NCI-H748 (cell line): ENCODE measurements at regions not wholly inside any gene's neighbourhood (a gene's known extent, or its start where the extent isn't known, plus 50 kb on each side); places are given as distances from the start of the nearest gene placed in this dataset.

Source experiments
- DNase-seq: peaks from one replicate; lab custom pipeline; 2025; ENCODE audit not compliant: unreplicated experiment; lab: John Stamatoyannopoulos, UW

DNA sequence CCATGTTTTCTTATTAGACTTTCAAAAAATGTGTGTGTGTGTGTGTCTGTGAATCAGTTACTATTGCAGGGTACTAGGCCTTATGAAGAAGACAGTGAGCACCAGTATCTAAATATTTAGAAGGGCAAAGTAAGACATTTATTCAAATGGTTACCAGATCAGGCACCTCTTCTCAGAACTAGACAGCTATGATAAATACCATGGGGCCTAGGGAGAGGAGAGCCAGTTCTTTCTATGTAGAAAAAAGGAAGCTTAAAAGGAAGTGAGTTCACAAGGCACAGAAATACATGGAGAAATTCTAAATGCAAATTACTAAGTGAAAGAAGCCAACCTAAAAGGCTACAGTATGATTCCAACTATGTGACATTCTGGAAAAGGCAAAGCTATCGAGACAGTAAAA lies 261.3 kb downstream of the SOX11 start:
- no peak for DNase-seq

DNA sequence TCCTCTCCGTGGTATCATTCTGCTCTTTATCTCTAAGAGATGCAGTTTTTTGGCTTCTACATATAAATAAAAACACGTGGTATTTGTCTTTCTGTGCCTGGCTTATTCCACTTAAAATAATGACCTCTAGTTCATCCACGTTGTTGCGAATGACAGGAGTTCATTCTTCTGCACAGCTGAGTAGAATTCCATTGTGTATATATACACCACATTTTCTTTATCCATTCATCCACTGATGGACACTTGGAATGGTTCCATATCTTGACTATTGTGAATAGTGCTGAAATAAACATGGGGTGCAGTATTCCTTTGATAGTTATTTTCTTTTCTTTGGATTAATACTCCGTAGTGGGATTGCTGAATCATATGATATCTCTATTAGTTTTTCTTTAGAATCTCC lies 262.3 kb downstream of the SOX11 start:
- no peak for DNase-seq

DNA sequence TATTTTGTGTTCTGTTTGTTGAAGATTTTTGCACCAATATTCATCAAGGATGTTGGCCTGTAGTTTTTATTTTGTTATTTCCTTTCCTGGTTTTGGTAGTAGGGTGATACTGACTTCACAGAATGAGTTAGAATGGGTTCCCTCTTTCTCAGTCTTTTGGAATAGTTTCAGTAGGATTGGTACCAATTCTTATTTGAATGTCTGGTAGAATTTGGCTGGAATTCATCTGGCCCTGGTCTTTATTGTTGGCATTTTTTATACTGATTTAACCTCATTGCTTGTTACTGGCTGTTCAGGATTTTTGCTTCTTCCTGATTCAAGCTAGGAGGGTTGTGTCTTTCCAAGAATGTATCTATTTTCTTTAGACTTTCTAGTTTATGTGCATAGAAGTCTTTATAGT lies 263.7 kb downstream of the SOX11 start:
- no peak for DNase-seq

DNA sequence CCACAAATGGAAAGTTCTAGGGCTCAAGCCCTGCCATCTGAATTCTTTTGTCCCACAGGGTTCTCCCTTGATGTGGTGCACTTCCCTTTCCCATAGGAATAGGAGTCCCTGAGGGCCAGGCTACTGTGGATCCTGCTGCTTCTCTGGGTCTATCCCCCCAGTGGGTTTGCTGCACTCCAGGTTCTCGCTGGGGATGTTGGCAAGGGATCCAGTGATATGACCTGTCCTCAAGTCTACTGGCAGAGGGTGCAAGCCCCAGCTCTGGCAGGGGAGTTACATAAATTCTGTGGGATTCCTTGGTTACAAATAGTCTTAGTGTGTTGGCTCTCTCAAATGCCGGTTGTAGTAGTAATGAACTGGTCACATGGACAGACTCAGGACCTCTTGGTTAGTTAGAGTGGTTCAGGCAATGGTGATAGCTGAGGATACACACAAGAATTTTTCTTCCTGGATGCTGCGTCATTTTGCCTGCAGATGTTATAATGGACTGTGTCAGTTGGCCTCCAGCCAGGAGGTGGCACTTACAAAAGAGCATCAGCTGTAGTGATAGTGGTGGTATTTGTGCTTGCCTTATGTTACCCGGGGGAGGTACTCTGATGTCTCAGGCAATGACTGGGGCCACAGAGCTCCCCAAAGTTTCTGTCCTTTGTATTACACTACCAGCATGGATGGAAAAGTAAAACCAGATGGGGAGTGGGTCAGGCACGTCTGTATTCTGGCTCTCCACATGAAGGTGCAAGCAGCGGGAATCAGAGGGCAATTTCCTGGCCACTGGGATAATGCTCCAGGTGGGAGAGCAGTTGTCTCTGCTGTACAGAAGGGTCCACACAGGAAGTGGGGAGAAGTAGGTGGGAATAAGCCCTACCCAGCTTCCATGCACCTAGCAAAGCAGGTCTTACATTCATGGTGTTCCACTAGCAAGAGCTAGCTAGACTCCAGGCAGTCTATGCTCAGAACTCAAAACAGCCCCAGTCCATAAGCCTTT lies 267.9 kb downstream of the SOX11 start:
- DNase-seq = peak; percentile 59

DNA sequence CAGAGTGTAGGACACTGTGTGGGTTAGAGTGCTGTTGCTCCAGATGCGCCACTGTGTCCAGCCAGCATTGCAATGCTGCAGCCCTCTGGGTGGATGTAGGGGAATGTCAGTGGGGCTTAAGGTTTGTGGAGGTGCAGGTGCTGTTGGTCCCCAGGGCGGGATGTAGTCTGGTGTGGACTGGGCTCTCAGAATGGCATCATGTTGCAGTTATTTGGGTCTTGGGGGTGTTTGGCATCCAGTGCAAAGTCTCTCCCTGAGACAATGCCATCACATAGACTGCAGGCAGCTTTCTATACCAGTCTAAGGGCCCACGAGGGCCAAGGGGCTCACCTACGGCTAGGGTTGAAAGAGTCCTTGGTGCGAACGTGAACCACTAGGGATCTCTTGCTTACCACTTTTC lies 275.3 kb downstream of the SOX11 start:
- no peak for DNase-seq

DNA sequence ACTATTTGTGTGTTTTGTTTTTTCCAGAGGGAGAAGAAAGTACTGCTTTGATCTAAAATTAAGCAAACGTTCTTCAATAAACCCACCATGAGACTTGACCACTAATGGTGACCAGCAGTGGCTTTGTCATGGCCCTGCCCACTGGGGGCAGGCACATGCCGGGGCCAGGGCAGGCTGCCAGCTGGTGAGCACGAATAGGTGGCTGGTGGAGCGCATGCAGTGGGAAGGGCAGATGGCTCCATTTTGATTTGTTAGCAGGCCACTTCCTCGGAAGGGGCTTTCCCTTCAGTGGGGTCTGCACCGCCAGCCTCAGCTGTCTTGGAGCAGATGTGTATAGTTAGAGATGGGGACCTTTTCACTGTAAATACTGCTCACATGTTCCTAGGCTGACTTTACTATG lies 277.1 kb downstream of the SOX11 start:
- no peak for DNase-seq

DNA sequence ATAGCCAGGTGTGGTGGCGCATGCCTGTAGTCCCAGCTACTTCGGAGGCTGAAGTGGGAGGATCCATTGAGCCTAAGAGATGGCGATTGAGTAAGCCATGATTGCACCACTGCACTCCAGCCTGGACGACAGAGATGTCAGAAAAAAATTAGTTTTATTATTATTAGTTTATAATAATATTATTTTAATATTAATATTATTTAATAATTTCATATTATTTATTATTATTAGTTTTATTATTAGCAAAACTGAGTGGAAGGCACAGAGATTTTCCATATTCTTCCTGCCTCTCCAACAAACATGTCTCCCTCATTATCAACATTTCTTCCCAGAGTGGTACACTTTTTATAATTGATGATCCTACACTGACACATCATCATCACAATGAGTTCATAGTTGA lies 278.2 kb downstream of the SOX11 start:
- no peak for DNase-seq

DNA sequence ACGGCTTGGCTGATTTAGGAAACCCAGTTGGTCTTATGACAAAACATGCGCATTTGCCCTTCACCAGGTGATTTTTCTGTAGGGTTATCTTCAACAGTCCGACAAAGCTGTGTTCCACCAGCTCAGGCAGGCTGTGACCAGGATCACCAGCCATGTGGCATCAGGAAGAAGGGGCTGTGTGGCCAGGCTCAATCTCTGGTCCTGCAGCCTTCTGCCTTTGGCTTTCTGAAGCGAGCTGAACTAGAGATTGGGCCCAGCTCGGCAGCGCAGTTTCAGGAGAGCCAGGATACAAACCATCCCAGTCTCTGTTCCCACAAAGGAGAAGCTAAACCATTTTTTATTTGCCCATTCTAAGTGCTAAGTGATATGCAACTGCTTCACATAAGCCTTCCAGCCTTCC lies 282.3 kb downstream of the SOX11 start:
- no peak for DNase-seq

DNA sequence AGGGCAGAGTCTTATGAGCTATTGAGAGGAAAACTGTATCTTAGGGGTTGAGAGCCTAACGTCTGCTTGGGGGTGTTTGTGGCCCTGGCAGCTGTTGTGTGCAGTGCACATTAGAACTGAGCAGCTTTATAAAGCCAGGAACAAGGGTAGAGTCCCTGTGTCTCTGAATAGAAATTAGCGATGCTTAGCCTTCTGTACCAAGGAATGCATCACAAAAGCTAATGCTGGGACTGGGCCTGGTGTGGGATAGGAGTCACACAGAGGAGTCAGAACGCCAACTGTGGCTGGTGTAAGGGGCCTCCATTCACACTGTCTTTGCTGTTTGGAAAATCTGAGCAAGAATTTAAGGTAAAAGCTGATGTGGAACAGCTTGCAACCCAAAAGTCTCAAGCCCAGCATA lies 283.2 kb downstream of the SOX11 start:
- no peak for DNase-seq

DNA sequence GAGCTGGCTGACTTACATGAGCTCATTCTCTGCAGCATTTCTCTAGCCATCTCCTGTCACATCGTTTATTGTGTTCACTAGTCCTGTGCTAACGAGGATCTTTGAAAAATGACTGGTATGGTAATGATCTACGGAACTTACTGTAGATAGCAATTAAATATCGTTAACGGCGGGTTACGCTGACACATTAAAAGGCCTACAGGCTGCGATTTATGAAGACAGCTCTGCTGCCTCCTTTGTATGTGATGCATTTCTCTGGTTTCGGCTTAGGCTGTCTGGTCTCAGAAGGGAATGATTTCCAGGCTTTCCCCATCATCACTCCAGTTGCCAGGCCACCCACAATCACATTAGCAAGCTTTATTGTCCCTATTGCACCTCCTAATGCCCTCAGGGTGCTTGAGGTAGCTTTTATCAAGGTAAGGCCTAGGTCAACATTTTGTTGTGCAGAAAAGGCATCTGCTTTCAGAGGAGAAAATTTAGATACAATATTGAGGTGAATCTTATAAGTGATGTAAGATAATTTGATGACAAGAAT lies 284.4 kb downstream of the SOX11 start:
- no peak for DNase-seq

DNA sequence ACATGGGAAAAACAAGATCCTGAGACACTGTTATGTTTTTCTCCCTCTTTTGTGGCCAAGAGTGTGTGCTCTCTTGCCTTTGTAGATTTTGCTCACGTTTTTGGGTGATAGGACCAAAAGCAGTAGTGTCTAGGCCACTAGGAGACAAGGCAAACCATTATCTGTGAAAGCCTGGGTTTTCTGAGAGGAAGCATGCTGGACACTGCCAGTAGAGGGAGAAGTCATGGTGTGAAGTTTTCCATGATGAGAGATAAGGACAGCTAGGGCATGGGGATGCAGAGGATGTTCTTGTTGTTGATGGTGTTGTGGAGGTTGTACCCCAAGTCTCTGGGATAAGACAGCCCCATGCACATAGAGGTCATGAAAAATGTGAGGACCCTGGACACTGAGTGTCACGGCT lies 285.3 kb downstream of the SOX11 start:
- no peak for DNase-seq

DNA sequence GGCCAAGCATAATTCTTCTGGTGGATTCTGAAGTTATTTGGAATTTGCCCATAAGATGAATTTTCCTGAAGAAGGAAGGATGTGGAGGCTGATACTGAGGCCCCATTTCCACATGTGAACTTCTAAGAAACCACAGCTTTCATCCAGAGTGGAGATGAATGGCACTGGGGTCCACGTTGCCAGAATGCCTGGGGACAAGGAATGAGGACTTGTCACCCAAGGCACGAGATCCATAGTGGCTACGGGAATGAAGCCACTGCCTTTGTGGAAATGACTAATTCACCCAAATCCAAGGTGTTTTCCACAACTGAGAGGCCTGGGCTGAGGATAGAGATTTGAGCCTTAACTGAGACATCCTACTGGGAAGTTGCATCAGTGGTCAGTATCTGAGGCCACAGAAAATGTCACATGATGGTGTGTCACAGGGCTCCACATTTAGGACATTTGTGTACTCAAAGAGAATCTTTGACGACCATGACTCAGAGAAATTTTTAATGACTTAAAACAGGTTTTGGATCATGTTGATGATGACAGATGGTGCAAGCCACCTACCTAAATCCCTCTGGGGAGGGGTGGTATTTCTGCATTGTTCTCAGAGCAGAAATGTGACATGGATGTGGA lies 286.1 kb downstream of the SOX11 start:
- DNase-seq = no peak

DNA sequence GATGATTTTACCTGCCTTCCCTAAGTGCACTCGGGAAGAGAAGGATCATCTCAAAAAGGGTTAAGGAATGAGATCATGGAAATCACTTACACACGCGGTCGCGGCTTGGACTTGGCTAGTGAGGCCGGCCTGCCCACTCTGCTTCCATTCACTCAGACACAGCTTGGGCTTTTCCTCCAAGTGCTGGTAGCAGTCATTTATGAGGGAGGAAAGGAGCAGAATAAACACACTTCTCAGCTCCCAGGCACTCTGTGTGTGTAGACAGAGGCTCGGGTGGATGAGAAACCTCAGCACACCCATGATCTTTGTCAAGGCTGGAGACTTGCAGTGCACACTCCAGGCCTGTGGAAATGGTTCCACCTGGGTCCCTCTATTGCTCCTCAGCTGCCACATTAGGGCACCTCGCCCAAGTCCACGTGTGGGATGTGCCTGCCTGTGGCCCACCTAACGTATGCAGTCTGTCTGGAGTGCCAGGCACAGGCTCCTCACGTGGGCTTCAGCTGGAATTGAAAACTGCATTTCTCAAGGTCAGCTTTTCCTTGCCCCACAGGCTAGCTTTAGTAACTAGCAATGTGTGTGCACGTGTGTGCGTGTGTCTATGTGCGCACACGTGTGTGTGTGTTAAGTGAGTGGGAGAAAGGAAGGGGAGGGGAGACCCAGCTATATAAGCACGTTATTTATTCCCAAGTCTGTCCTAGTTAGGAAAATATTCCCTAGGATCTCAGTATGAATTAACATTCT lies 288.4 kb downstream of the SOX11 start:
- no peak for DNase-seq

DNA sequence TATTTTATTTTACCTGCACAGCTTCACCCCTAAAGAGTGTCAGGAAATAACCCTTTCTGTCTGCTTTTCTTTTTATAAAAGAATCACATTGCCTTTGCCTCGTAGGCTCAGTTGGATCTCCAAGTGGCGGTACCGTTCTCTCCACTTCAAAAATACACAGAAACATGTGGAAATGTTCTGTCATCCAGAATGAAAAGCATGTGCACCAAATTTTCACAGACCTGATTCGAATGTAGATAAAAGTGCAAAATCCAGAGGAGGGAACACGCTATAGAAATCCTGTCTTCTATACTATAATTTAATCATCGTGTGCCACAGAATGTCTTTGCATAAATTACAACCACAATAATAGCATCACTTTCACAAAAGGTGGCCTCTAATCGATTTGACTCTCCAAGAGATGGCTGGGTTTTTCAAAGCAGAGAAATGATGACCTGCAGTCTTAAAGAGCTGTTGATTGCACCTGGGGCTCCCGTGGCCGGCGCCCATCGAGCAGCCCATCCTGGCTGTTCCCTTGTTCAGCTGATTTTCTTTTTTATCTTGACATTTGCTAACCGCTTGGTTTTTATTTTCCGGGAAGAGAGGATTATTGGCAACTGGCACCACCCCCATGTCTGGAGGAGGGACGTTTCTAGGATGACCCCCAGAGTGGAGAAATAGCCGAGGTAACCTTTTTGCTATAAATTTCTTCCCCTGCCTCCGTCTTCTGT lies 290.2 kb downstream of the SOX11 start:
- no peak for DNase-seq

DNA sequence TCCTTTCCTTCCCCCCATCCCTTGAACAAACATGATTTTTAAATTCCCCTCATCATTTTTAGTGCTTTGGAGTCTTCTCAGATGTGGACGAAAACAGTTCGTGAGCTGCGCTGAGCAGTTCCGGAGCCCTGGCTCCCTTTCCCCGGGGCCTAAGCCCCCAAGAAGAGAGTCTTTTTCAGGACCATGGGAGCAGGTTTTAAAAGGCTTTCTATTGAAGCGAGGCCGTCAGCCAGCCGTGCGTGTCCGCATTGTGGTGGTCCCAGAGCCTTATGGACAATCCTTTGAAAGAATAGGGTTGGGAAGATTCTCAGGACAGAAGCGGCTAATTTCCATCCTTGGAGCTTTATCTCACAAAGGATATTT lies 290.7 kb downstream of the SOX11 start:
- no peak for DNase-seq

DNA sequence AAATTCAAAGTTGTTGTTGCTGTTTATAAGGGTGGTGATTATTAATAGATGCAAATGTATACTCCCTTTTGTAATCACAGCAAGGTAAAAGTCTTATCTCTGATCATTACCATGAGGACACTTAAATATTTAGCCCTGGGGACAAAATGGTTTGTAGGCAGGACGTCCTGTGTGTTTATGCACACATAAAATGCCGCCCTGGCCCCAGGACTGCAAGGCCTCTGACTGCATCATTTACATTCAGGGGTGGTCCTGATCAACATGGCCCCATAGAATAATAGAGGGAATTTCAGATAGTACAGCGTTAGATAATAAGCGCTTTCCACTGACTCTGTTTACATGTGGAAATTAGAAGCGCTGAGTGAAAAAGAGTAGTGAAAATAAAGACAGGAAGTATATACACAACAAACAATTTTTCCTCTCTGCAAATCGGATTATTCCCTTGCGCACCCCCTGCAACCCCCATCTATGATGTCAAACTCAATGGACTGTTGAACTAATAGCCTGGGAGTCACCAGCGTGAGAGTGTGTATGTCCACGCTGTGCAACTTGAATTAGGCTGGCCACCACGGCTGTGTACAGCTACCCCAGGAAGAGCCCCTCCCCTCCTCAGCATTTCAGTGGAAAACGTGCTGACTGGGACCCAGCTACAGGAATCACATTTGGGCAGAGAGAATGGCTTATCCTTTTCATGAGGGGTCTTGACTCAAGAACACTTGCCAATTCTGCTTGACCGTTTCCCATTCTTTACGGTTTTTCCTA lies 291.5 kb downstream of the SOX11 start:
- no peak for DNase-seq

DNA sequence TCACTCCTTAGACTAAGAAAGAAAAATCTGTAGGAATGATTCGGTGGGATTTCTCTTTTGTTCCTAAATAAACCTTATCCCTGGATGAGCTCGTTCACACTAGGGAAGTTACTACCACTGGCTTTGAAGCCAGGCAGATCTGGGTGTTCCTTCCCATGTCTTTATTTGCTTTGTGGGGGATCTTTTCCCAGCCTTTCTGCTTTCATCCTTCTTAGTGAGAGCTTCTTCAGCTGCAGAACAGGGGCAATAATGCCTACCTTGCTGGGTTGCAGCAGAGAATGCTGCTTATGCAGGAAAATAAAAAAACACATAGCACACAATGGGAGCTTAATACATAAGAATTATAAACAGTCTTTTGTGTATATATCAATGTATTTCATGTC lies 292.1 kb downstream of the SOX11 start:
- no peak for DNase-seq

DNA sequence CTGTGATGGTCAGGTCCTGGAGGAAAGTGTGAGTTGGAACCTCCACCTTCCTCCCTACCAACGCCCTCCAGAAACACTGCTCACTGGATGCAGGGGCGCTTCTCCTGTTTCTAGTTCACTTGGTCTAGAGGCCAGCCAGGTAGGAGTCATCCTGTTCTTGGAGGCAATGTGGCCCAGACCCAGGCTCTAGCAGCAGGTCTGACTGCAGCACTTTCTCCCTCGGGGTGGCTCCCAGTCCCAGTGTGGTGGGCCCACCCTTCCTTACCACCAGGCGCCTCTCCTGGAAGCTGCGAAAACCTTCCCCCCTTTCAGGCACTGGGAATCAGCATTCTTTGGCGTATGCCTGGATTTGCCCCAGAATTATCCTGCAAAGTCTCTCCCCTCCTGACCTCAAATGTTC lies 292.8 kb downstream of the SOX11 start:
- no peak for DNase-seq

DNA sequence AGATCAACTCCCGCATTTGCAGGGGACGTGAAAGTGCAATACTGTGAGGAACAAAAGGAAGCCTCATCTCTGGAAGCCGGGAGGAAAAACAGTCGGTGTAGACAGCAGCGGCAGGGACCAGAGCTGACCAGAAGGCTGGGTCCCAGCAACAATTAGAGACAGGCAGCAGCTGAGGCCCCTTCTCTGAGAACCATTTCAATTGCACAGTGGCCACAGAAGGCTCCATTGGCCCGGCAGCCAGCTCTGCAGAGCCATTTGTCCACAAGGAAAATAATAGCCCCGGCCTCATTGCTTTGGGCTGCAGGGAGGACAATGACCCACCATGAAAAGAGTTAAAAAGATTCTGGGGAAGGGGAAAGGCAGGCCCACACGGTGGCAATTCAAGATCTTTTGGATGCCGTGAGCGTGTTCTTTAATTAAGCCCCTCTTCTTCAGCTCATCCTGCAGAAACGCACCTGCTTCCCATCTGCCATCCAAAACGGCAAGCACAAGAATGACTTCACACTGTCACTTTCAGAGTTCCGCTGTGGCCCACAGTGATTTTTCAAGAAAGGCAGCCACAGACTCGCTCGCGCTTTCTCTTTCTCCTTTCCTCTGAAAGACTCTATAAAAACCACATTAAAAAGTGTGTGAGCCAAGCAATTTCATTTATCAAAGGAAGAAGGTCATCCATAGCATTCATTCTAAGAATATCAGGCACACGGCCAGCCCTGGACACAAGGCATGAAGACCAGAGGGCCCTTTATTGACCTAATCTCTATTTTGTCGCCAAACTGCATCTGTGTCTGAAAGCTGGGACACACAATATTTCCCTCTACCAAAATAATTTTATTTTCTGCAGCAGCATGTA lies 293.6 kb downstream of the SOX11 start:
- DNase-seq = no peak
